ENCODE measurements at regions not wholly inside any gene's neighbourhood (a gene's known extent, or its start where the extent isn't known, plus 50 kb on each side); places are given as distances from the start of the nearest gene placed in this dataset.
"Not testable (repeated sequence)": the region's sequence is repeated elsewhere in the genome, so short reads cannot be mapped to it uniquely, and the experiment has no call there.

DNA sequence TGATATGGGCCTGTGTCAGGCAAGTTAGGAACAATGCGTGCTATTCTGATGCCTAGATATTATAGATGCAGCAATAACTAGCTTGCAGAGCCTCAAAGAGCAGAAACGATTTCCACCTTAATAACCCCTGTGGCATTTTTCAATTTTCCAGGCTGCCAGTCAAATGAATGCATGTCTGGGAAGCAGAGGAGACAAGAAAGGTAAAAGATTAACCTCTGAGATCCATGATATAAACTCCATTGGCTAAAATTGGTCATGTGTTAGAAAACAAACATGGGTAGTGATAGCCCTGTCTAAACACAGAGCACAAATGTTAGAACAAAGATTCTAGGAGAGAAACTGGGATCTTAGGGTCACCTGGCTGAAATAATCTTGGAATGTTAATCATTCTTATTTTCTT lies 811.1 kb downstream of the DIAPH3 start:
- DNase-seq (ENCODE audit: low spot score) = no peak

DNA sequence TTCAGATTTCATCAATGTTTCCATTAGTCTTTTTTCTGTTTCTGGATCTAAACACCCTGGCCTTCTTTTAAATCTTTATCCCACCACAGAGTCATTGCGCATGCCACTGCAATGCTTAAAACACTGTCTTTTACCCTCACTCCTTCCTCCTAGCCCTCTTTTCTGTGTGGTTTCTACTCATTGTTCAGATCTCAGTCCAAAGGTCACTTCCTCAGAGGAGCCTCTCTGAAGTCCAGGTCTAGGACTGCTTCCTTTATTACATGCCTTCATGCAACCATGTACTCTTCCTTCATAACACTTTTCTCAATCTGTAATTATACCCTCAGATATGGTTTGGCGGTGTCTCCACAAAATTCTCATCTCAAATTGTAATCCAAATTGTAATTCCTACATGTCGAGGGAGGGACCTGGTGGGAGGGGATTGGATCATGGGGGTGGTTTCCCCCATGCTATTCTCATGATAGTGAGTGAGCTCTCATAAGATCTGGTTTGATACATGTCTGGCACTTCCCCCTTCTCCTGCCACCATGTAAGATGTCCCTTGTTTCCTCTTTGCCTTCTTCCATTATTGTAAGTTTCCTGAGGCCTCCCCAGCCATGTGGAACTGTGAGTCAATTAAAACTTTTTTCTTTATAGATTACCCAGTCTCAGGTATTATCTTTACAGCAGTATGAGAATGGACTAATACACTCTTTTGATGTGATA lies 808.9 kb downstream of the DIAPH3 start:
- DNase-seq (ENCODE audit: low spot score) = no peak

DNA sequence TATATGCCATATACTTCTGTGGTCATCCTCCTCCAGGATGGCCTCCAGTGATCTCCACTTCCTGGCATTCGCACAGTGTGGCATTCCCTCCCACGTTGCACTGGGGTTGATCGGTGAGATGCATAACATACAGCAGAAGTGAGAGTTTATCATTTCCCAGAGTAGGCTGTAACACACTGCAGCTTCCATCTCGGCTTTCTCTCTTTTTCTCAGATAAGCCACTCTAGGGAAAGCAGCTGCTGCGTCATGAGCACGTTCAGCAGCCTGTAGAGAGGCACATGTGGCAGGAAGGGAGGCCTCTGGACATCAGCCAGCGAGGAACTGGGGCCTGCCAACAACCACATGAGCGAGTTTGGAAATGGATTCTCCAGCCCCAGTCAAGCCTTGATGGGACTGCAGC lies 807.1 kb downstream of the DIAPH3 start:
- no peak for DNase-seq (ENCODE audit: low spot score)

DNA sequence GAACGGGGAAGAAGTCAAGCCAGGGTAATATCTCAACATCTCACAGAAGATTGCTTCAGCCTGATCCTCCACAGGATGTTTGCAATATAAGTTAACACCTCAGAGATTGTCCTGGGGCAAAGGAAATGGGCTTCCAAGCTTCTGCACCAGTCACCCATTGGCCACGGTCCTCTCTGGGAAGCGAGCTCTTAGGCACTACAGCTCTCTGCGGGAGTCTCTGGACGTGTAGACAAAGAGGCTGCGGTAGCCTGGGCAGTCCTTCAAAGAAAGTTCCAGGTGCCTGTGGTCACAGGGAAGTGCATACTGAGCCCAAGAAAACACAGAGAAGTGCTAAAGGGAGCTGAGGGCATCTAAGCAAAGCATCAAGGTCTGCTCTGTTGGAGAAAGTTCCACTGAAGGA lies 805.7 kb downstream of the DIAPH3 start:
- no peak for DNase-seq (ENCODE audit: low spot score)

DNA sequence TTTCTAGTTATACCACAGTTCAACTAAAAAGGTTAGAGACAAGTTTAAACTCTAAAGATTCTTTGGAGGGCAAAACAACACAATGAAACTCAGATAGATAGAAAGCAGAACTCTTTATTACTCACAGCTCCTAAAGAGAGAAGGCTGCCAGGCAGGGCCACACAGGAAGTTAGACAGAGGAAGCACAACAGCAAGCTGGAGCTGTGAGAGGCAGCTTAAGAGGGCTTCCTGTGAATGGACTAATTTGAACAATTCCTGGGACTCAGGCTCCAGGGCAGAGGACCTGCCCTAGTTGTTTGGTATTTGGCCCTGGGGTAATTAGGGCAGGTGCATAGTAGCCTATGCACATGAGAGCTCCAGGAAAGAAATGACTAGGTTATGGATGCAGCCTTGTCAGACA lies 803.6 kb downstream of the DIAPH3 start:
- peak; percentile 5 for DNase-seq (ENCODE audit: low spot score)

DNA sequence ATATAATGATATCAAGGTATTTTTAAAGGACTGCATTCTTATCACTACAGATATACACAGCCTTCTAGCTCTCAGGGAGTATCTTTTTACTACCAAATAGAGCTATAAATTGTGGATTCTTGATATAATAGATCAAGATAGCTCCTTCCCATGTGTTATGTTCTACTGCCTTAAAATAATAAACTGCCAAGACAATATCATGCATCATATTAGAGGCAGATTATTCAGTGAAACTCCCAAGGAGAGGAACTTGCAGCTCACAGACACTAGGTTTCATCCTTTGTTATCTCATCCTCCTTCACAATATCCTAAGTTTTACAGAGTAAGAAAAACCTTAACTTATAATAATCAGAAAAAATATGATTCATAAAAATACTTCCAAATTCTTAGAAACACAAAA lies 802.8 kb downstream of the DIAPH3 start:
- no peak for DNase-seq (ENCODE audit: low spot score)

DNA sequence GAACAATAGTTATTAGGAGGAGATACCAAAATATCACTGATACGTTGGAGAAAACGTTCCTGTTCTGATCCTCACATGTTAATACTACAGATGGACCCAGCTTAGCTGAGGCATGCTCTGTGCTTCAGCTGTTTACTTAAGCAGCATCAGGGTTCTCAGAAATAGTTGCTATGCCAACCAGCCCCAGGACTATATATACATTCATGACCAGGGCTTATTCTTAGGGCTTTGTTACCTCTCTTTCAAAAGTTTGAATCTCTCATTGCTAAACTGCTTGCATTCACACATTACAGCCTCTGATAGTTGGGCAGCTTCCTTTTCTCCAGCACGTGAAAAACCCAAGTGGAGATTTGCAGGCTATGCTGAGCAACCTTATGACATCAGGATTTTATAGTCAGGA lies 800.4 kb downstream of the DIAPH3 start:
- DNase-seq (ENCODE audit: low spot score) = no peak

DNA sequence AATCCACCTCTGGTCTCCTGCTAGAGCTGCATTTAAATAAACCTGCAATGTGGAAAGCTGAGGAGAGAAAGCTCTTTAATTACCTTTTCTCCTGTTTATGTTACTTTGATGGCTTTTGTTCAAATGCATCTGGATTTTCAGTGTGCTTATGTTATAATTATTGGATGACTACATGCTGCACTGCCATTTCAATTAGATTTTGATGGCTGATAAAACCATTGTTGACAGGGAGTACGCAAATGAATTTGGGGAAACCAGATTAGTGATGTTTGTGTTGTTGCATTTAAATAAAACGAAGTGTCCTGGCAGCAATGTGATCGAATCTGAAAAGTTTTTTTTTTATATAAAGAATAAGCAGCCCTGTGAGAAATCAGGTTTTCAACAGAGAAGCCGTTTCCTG lies 799.8 kb downstream of the DIAPH3 start:
- no peak for DNase-seq (ENCODE audit: low spot score)

DNA sequence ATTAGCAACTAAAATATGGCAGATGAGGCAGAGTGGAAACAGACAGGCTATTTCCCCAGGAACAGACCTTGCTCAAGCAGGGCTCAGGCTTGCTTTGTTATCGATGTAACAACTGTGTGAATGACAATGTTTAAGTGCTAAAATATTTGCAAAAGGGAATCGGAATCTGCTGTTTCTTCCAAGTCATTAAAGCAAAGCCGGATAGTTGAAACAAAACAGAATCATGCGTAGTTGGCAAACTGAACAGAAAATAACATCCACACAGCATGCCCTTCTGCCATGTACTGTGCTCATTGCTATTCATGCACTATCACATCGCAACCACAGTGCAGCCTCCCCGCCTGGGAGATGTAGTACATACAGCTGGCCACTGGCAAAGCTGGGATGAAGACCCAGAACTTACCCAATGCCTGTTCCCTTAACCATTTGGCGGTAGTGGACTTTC lies 799.1 kb downstream of the DIAPH3 start:
- DNase-seq (ENCODE audit: low spot score) = no peak

DNA sequence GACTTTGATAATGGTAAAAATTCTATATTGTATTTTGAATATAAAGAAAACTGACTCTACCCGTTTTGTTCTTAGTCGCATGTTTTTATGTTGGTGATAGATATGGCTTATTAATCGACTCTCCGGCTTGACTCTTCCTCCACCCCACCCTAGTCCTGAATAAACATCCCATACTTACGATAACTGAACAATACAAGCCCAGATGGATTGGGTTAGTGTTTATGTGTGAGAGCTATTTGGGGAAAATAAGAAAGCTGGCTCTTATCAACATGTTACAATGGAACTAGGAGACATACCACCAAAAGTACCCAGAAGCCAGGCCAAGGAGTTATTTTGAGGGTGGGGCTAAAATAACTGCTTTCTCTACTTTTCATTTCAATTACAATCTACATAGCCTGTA lies 796.3 kb downstream of the DIAPH3 start:
- no peak for DNase-seq (ENCODE audit: low spot score)

DNA sequence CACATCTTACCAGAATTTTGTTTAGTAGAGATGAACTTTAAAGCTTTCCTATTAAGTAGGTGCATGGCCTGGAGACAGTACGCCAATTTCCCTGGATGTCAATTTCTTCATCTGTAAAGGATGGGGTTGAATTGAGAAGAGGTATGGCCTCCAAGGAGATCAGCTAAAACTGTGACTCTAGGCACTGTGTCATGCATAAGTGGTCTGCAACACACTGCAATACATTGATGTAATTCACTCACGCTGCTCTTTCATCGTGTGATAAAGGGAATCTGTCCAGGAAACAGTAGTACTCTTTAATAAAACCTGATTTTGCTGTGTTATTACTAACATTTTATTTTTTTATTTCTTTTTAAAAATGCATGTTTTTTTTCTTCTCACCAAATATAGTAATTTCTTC lies 795.8 kb downstream of the DIAPH3 start:
- no peak for DNase-seq (ENCODE audit: low spot score)

DNA sequence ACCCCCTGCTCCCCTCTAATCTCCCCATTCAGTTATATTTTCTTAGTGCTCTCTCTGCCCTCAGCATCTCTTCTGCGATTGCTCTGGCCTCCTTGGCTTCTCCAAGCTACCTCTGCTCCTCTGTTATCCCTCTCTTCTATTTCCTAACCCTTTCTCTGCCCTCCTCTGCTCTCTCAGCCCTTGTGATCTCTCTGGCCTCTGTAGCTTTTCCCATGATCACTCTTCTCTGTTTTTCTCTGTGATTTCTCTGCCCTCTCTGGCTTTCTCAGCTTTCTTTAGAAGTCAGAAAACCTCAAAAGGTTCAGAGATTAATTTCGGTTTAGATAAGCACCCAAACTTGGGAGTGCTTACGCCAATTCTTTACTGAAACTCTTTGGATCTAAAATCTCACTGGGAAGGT lies 795.0 kb downstream of the DIAPH3 start:
- no peak for DNase-seq (ENCODE audit: low spot score)

DNA sequence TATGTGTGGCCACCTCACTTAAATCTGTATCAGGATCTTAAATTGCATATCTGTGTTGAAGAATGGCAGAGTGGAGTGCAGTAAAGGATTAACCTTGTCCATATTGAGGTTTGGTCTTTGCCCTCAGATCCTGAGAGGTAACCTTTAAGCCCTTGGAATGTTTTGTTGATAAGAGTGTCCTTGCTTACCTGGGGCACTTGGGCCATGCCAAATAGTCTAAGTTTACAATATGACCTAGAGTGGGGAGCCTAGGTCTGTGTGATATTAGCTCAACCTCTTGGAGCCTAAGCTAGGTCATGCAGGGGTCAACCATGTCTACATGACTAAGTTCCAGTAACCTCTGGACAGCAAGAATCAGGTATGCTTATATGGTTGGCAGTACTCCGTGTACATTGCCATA lies 792.5 kb downstream of the DIAPH3 start:
- DNase-seq (ENCODE audit: low spot score) = no peak

DNA sequence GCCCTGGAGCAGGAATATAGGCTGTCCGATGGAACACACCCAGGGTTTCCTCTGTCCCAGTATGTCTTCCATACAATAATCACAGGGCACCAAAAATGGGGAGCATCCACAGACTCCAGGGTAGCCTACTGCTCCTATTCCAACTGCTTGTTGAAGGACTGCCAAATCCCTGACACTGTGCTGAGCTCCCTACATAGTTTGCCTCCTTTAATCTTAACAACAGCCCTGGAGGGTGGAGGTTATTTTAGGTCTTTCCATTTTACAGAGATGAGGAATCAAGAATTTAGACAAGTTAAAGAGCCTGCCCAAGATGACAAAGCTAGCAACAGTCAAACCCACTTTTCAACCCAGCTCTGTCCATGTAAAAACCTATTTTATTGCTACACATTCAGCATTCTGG lies 790.4 kb downstream of the DIAPH3 start:
- DNase-seq (ENCODE audit: low spot score) = no peak

DNA sequence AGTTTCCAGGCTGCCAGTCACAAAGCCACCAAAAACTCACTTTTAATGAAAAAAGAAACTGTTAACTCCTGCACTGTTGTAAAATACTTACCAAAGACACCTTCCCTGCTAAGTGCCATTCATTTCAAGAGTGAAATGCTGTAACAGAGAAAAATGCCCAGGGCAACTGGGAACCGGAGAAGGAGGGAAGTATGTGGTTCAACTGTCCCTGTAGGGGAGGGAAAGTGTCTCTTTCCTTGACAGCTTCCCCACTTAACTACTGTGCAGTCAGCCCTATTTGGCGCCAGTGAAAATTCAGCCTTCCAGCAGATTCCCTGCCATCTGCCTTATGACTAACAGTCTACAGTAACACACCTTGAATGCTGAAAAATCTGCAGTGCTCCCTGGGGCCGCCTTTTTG lies 789.0 kb downstream of the DIAPH3 start:
- no peak for DNase-seq (ENCODE audit: low spot score)

DNA sequence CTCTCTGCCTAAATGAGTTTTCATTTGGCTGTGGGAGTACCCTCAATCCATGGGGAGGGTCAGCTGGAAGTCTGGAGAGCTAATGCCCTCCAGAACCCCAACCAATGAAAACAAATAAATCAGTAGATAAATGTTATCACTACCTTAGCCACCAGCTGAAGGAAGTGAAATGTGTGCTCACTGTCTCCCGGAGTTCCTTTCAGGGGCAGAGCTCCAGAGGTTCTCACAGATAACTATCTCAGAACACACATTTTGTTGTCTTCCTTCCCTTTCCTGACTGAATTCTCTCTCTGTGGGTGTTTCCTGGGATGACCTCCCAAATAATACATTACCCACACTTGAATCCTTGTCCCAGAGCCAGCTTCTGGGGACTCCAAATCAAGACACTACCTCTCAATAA lies 779.6 kb downstream of the DIAPH3 start:
- no peak for DNase-seq (ENCODE audit: low spot score)

DNA sequence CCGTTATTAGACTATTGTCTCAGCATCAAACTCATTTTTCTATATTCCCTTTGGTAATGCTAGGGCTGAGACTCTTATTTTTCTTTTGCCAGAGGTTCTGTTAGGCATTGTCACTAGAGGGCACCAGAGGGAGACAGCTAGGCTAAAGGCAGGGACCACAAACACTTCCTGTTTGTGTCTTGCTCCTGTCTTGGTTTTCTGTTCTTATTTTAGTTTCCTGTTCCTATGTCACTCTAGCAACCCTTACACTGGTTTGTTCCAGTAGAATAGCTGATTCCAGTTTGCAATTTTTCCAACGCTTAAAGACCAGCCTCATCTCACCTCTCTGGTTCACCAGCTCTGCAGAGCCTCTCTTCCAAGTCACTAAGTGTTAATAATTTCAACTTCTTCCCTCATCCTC lies 772.0 kb downstream of the DIAPH3 start:
- peak; percentile 63 for DNase-seq (ENCODE audit: low spot score)

DNA sequence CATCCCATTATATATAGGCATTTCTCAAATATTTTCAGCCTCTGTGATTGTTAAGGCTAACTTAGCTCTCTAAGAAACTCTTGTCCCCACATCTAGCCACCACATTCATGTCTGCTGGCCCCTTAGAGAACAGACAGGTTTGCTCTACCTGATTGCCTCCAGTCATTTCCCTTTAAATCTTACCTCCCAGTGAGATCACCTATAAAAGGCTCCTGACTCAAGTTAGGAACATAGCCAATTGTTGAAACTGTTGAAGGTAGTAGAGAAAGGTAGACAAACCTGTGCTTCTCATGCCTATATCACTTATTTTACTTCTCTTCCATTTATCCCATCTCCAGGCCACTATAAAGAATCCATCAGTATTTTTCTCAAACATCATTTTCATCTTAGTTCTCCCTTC lies 771.4 kb downstream of the DIAPH3 start:
- DNase-seq (ENCODE audit: low spot score) = no peak

DNA sequence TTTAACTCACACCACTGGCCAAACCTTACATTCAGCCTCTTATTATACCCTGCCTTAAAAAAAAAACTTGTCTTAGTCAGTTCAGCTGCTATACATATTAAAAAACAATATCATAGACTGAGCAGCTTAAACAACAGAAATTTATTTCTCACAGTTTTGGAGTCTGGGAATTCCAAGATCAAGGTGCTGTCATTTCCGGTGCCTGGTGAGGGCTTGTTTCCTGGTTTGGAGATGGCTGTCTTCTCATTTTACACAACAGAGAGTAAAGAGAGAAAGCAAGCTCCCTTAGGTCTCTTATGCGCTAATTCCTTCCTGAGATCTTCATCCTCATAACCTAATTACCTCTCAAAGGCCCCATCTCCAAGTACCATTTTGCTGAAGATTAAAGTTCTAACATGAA lies 769.2 kb downstream of the DIAPH3 start:
- no peak for DNase-seq (ENCODE audit: low spot score)

DNA sequence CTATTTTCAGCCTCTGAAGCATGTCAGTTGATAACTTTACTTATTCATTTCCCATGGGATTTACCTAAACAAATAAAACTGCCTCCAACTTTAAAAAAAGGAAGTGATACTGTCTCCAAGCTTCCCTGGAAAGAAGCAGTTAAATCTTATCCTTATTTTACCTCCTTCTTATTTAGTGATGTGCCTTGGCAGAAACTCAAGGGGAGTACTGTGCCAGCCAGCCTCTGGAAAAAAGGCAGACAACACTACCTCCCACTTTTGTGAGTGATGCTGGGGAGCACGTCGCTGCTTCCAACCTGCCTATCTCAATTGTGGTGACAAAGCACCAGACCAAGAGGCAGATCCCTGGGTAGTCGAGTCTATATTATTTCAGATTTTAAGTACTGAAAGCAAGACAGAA lies 765.6 kb downstream of the DIAPH3 start:
- DNase-seq (ENCODE audit: low spot score) = no peak

DNA sequence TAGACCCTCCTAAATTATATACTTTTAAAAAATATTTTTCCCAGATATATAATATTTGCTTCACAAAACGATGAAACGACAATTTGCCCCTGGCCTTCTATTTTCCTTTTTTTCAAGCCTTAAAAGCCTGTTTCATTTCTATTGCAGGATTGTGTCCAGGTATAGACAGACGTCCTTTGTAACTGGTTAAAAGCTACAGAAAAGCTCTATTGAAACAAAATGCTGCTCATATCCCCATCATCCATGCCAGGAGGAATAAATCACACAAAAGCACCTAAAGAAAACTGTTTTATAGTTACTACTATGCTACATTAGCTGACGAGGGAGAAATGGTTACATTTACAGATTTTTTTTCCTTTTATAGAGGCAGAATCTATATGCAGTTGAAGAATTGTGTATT lies 765.1 kb downstream of the DIAPH3 start:
- no peak for DNase-seq (ENCODE audit: low spot score)

DNA sequence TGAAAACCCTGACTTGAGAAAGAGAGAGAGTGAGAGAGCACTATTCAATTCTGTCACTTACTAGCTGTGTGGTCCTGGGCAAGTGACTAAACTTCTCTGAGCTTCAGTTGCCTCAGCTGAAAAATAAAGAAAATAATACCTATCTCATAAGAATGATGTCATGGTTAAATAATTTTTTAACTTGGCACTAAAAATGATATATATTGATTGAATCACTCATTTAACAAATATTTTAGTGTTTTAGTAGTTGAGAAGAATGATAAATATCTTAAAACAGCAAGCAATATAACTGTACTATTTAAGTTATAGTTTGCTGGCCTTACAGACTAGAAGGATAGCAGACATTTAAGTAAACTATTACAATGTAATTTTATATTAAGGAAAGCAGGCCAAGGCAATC lies 764.2 kb downstream of the DIAPH3 start:
- DNase-seq (ENCODE audit: low spot score) = no peak

DNA sequence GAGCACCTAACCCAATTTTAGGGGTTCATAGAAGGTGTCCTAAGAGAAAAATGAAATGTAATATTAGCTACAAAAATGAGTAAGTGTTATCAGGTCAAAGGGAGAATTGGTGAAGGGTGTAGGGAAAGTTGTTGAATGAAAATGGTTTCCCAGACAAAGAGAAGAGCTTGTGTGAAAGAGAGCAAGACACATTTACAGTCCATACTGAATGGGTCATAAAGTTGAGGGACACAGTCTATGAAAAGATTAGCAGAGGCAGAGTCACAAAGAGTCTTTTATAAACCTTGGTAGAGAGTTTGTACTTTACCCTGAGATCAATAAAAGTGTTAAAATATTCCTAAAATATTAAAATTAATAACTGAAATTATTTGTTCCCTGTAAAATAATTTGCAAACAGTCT lies 759.4 kb downstream of the DIAPH3 start:
- no peak for DNase-seq (ENCODE audit: low spot score)

DNA sequence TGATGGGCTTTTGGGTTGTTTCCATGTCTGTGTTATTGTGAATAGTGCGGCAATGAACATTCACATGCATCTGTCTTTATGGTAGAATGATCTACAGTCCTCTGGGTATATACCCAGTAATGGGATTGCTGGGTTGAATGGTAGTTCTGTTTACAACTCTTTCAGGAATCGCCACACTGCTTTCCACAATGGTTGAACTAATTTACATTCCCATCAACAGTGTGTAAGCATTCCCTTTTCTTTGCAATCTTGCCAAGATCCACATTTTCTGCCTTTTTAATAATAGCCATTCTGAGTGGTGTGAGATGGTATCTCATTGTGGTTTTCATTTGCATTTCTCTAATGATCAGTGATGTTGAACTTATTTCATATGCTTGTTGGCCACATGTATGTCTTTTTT lies 756.5 kb downstream of the DIAPH3 start:
- not testable (repeated sequence) for DNase-seq (ENCODE audit: low spot score)

DNA sequence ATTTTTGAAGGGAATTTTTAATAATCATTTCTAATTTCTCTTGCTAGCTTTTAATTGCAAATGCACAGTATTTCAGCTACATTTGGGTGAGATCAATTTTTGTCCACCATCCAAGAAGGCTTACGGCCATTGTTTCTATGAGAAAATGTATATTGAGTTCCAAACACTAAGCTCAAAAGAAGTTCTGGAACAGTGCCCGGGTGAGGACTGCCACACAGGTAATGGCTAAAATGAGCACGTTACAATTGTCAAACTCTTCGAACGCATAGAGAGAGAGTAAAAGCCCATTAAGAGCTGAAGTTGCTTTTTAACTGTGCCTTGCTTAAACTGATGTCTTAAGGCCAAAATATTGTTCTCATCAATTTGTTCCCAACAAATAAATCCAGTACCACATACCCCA lies 755.0 kb downstream of the DIAPH3 start:
- no peak for DNase-seq (ENCODE audit: low spot score)

Data from globus pallidus (tissue), 1 donor.